ENCODE measurements at regions not wholly inside any gene's neighbourhood (a gene's known extent, or its start where the extent isn't known, plus 50 kb on each side); places are given as distances from the start of the nearest gene placed in this dataset.

DNA sequence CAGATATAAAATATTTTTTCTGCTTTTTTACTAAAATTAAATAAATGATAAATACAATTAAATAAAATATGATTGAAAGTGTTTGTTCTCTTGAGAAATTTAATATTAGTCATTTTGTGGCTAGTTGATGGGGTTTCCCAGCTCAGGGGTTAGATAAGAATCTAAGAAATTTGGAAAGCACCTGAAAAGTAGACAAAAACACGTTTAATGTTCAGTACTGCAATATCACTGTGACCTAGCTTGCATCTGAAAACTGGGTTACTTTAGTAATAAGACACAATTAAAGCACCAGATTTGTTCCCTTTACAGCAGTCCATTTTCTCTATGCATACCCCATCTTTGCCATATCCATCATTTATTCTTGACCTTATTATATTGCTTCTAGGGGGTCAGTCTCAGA is 1454.8 kb upstream of the SPRY2 start:
- TF ChIP-seq CTCF (IDR thresholded peaks at IDR 0.05 in 2 of 3, conservative IDR thresholded peaks at IDR 0.05 in 1 of 3; ENCODE audit: control insufficient read depth in 2 of 3, extremely low read depth in 1 of 3, insufficient read depth in 1 of 3, low read depth in 3 of 3, low read length in 3 of 3): no peak
- TF ChIP-seq POLR2A (IDR thresholded peaks at IDR 0.05; ENCODE audit: low read depth, low read length): no peak
- no peak for TF ChIP-seq CEBPB (IDR thresholded peaks at IDR 0.05; ENCODE audit: borderline replicate concordance in 1 of 2, low read depth in 2 of 2, low read length in 2 of 2)
- TF ChIP-seq ZZZ3 (IDR thresholded peaks at IDR 0.05; ENCODE audit: control insufficient read depth, insufficient read length, low read depth): no peak
- TF ChIP-seq SRF (IDR thresholded peaks at IDR 0.05; ENCODE audit: low read depth in 2 of 2, low read length in 2 of 2): no peak
- TF ChIP-seq POLR2AphosphoS5 (IDR thresholded peaks at IDR 0.05; ENCODE audit: low read length): no peak
- TF ChIP-seq HDAC6 (IDR thresholded peaks at IDR 0.05; ENCODE audit: unreplicated experiment): no peak
- no peak for TF ChIP-seq ZNF217 (IDR thresholded peaks at IDR 0.05)
- TF ChIP-seq SMC3 (IDR thresholded peaks at IDR 0.05; ENCODE audit: borderline replicate concordance, low read length): no peak

All from GM12878 (cell line).